T-helper 2 cell treated with Interferon-gamma antibody and Interleukin-4, amounts not matched to agents 5 μg/mL and 100 μg/mL, for 36 hours (primary cell): ENCODE measurements at regions not wholly inside any gene's neighbourhood (a gene's known extent, or its start where the extent isn't known, plus 50 kb on each side); places are given as distances from the start of the nearest gene placed in this dataset.
"Not testable (repeated sequence)": the region's sequence is repeated elsewhere in the genome, so short reads cannot be mapped to it uniquely, and the experiment has no call there.

Experiments
- DNase-seq: peaks from one replicate; pipeline ENCODE4 v3.0.0; 2021; ENCODE audit warnings: low spot score
- H3K27ac Mint-ChIP-seq: one replicate; pipeline ENCODE4 v1.8.0; 2021; ENCODE audit warnings: mild to moderate bottlenecking, mixed read lengths
- H3K27me3 Mint-ChIP-seq: one replicate; pipeline ENCODE4 v1.8.0; 2021; ENCODE audit warnings: low read depth, mixed read lengths
- H3K36me3 Mint-ChIP-seq: one replicate; pipeline ENCODE4 v1.8.0; 2021; ENCODE audit warnings: low read depth, mixed read lengths
- H3K4me1 Mint-ChIP-seq: one replicate; pipeline ENCODE4 v1.8.0; 2021; ENCODE audit warnings: low read depth, mixed read lengths
- H3K4me3 Mint-ChIP-seq: one replicate; pipeline ENCODE4 v1.8.0; 2022; ENCODE audit warnings: mild to moderate bottlenecking, moderate library complexity, mixed read lengths
- H3K9me3 Mint-ChIP-seq: one replicate; pipeline ENCODE4 v1.8.0; 2021; ENCODE audit warnings: mixed read lengths

DNA sequence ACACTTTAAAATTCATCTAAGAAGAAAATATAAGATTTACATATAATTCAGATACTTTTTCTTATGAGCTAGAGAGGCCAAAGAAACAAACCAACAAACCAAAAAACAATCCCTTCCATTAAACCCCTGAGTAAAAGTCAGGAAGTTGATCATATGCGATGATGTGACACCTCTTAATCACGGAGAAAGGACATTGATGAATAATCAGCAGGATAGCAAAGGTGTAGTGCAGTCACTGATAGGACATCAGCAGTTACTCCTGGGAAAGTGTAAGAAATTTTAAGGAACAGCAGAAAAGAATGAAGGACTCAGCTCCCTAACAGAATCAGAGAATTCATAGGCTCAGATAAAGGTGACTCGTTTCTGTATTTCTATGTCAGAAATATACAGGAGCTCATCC lies 202.4 kb upstream of the EDNRB start:
- Mint-ChIP-seq H3K4me1 (peaks cover 2% of the 10 kb centered on the region), H3K9me3 (no peaks in the 10 kb centered on the region), H3K27me3 (peaks cover 3% of the 10 kb centered on the region), H3K27ac (no peak overlapping the region), H3K36me3 (no peaks in the 10 kb centered on the region), H3K4me3 (no peak overlapping the region)
- DNase-seq: no peak

GRCh38 chr13:78120144-78120543 lies 201.5 kb upstream of the EDNRB start:
- H3K27ac Mint-ChIP-seq, H3K4me3 Mint-ChIP-seq, H3K27me3 Mint-ChIP-seq, H3K4me1 Mint-ChIP-seq, H3K9me3 Mint-ChIP-seq, DNase-seq, H3K36me3 Mint-ChIP-seq: not testable (repeated sequence)

- not testable (repeated sequence) for DNase-seq, H3K36me3 Mint-ChIP-seq, H3K27ac Mint-ChIP-seq, H3K4me1 Mint-ChIP-seq, H3K9me3 Mint-ChIP-seq, H3K4me3 Mint-ChIP-seq, H3K27me3 Mint-ChIP-seq
Observed at GRCh38 chr13:78117070-78117469, 198.4 kb upstream of the EDNRB start.

- no peaks in the 10 kb centered on the region for H3K4me1 Mint-ChIP-seq
- DNase-seq: no peak
- no peaks in the 10 kb centered on the region for H3K36me3 Mint-ChIP-seq
- H3K4me3 Mint-ChIP-seq: no peak overlapping the region
- H3K9me3 Mint-ChIP-seq: no peaks in the 10 kb centered on the region
- H3K27ac Mint-ChIP-seq: no peak overlapping the region
- no peaks in the 10 kb centered on the region for H3K27me3 Mint-ChIP-seq
Observed at GRCh38 chr13:78105656-78106055, 187.0 kb upstream of the EDNRB start.

DNA sequence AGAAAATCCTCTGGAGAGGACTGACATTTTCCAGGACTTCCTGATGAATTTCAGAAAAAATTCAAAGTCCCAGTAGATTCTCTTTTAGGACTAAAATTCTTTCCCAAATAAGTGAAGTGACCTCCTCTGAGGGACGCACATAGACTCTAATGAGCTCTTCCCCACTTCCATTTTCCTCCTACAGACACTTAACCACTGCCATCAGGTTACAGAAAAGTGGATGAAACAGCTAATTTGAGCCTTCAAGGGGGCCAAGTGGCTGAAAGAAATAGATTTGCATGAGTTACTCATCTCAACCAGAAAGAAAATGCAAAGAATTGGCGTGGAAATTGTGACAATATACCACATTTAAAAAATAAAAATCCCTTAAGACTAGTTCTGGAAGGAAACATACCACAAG lies 185.3 kb upstream of the EDNRB start:
- Mint-ChIP-seq H3K4me1 (no peaks in the 10 kb centered on the region), H3K36me3 (no peaks in the 10 kb centered on the region), H3K27me3 (no peaks in the 10 kb centered on the region), H3K27ac (no peak overlapping the region), H3K9me3 (no peaks in the 10 kb centered on the region), H3K4me3 (no peak overlapping the region)
- no peak for DNase-seq

DNA sequence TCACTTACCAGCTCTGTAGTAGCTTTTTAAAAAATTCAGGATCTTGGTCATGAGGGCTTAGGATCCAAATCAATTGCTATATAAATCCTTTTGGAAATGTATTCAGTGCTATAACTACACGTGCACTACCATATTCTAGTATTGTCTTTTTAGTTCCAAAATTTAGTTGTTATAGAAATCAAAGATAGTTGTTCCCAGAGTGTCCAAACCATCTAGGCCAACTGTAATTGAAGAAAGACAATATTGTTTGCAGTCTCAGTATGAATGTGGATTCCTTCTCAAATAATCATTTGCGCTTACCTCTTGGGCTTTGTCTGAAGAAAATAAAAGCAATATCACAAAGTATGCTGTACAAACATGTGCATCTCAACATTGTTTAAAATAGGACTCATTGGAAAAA lies 184.1 kb upstream of the EDNRB start:
- no peak overlapping the region for H3K27ac Mint-ChIP-seq
- H3K4me3 Mint-ChIP-seq: no peak overlapping the region
- H3K9me3 Mint-ChIP-seq: no peaks in the 10 kb centered on the region
- H3K4me1 Mint-ChIP-seq: no peaks in the 10 kb centered on the region
- no peaks in the 10 kb centered on the region for H3K27me3 Mint-ChIP-seq
- H3K36me3 Mint-ChIP-seq: no peaks in the 10 kb centered on the region
- DNase-seq: no peak

- no peak for DNase-seq
- Mint-ChIP-seq H3K27ac (no peak overlapping the region), H3K4me3 (no peak overlapping the region), H3K9me3 (no peaks in the 10 kb centered on the region), H3K4me1 (no peaks in the 10 kb centered on the region), H3K36me3 (no peaks in the 10 kb centered on the region), H3K27me3 (no peaks in the 10 kb centered on the region)
Observed at GRCh38 chr13:78102121-78102677, 183.6 kb upstream of the EDNRB start.

- no peaks in the 10 kb centered on the region for H3K36me3 Mint-ChIP-seq
- H3K27ac Mint-ChIP-seq: no peak overlapping the region
- no peak overlapping the region for H3K4me3 Mint-ChIP-seq
- no peak for DNase-seq
- H3K4me1 Mint-ChIP-seq: no peaks in the 10 kb centered on the region
- no peaks in the 10 kb centered on the region for H3K9me3 Mint-ChIP-seq
- no peaks in the 10 kb centered on the region for H3K27me3 Mint-ChIP-seq
Observed at GRCh38 chr13:78100486-78100885, 181.9 kb upstream of the EDNRB start.

DNA sequence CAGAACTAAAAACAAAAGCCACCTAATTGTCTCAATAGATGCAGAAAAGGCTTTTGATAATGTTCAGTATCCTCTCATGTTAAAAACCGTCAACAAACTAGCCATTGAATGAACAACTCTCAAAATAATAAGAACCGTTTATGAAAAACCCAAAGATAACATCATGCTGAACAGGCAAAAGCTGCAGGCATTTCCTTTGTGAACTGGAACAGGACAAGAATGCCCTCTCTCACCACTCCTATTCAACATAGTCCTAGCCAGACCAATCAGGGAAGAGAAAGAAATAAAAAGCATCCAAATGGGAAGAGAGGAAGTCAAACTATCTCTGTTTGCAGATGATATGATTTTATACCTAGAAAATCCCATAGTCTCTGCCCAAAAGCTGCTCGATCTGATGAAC lies 179.6 kb upstream of the EDNRB start:
- H3K4me3 Mint-ChIP-seq: no peak overlapping the region
- no peaks in the 10 kb centered on the region for H3K9me3 Mint-ChIP-seq
- H3K27me3 Mint-ChIP-seq: no peaks in the 10 kb centered on the region
- no peaks in the 10 kb centered on the region for H3K36me3 Mint-ChIP-seq
- H3K27ac Mint-ChIP-seq: no peak overlapping the region
- no peak for DNase-seq
- no peaks in the 10 kb centered on the region for H3K4me1 Mint-ChIP-seq

DNA sequence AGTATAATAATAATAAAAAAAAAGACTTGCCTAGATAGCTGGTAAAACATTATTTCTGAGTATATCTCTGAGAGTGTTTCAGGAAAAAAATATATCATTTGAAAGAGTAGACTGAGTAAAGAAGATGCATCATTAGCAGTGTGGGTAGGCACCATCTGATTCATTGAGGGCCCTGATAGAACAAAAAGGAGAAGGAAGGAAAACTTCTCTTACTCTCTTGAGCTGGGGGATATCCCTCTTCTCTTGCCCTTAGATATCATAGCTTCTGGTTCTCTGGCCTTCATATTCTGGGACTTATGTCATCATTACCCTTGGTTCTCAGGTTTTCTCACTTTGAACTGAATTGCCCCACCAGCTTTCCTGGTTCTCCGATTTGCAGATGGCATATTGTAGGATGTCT lies 177.6 kb upstream of the EDNRB start:
- Mint-ChIP-seq H3K27me3 (no peaks in the 10 kb centered on the region), H3K9me3 (no peaks in the 10 kb centered on the region), H3K36me3 (no peaks in the 10 kb centered on the region), H3K4me1 (no peaks in the 10 kb centered on the region), H3K4me3 (no peak overlapping the region), H3K27ac (no peak overlapping the region)
- no peak for DNase-seq

- no peaks in the 10 kb centered on the region for H3K36me3 Mint-ChIP-seq
- no peaks in the 10 kb centered on the region for H3K4me1 Mint-ChIP-seq
- peaks cover 2% of the 10 kb centered on the region for H3K27me3 Mint-ChIP-seq
- no peak overlapping the region for H3K4me3 Mint-ChIP-seq
- DNase-seq: no peak
- H3K27ac Mint-ChIP-seq: no peak overlapping the region
- H3K9me3 Mint-ChIP-seq: no peaks in the 10 kb centered on the region
Observed at GRCh38 chr13:78087966-78088678, 169.5 kb upstream of the EDNRB start.

GRCh38 chr13:78085434-78086225 lies 167.0 kb upstream of the EDNRB start:
- Mint-ChIP-seq H3K27ac (no peak overlapping the region), H3K9me3 (no peaks in the 10 kb centered on the region), H3K4me3 (no peak overlapping the region), H3K4me1 (no peaks in the 10 kb centered on the region), H3K36me3 (no peaks in the 10 kb centered on the region), H3K27me3 (peaks cover 2% of the 10 kb centered on the region)
- DNase-seq: no peak

GRCh38 chr13:78084401-78084800 lies 165.8 kb upstream of the EDNRB start:
- Mint-ChIP-seq H3K9me3 (no peaks in the 10 kb centered on the region), H3K27me3 (peaks cover 2% of the 10 kb centered on the region), H3K36me3 (no peaks in the 10 kb centered on the region), H3K27ac (no peak overlapping the region), H3K4me1 (no peaks in the 10 kb centered on the region), H3K4me3 (no peak overlapping the region)
- DNase-seq: no peak

DNA sequence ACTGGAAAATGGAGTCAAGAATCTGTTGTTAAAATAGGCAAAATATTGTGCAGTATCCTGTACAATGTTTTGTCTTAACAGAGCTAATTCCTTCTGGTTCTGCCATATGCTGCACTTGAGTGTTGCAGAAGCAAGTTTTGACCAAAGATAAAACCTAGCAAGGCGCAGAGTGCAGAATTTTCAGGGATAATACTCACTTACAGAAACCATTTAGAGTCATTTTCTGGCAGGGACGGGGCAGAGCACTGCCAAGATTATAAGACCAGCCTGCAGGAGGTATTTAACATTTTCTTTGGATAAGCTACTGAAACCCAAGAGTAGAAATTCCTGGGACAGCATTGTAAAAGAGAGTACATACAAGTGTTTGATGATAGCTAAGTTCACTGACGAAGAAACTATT lies 159.5 kb upstream of the EDNRB start:
- DNase-seq: no peak
- Mint-ChIP-seq H3K36me3 (no peaks in the 10 kb centered on the region), H3K27me3 (no peaks in the 10 kb centered on the region), H3K27ac (no peak overlapping the region), H3K4me1 (no peaks in the 10 kb centered on the region), H3K9me3 (no peaks in the 10 kb centered on the region), H3K4me3 (no peak overlapping the region)
